HEK293T (cell line): ENCODE measurements at regions not wholly inside any gene's neighbourhood (a gene's known extent, or its start where the extent isn't known, plus 50 kb on each side); places are given as distances from the start of the nearest gene placed in this dataset.

ENCODE experiments used
- ARNT ChIP-seq: fragments of 450-650 bp; IDR thresholded peaks from 2 replicates; pipeline ENCODE4 v1.6.1; 2017; ENCODE audit warnings: mild to moderate bottlenecking
- FOXK2 ChIP-seq: fragments of 450-650 bp; IDR thresholded peaks from 2 replicates; pipeline ENCODE4 v1.6.1; 2016; ENCODE audit warnings: mild to moderate bottlenecking
- FOXM1 ChIP-seq: fragments of 450-650 bp; IDR thresholded peaks from 2 replicates; pipeline ENCODE4 v1.6.1; 2017; ENCODE audit warnings: mild to moderate bottlenecking, borderline replicate concordance
- L3MBTL2 ChIP-seq: fragments of 450-650 bp; conservative IDR thresholded peaks from 2 replicates; pipeline ENCODE4 v1.6.1; 2016; ENCODE audit warnings: mild to moderate bottlenecking

GRCh38 chr19:31959527-31960018, 385.8 kb upstream of the ZNF507 start:
- TF ChIP-seq L3MBTL2 (no peak), ARNT (no peak), FOXM1 (no peak), FOXK2 (no peak)
